Activated naive CD8-positive, alpha-beta T cell treated with anti-CD3 and anti-CD28 coated beads, Interleukin-2, amount 50 U/mL, for 24 hours (primary cell): ENCODE measurements at regions not wholly inside any gene's neighbourhood (a gene's known extent, or its start where the extent isn't known, plus 50 kb on each side); places are given as distances from the start of the nearest gene placed in this dataset.
"Not testable (repeated sequence)": the region's sequence is repeated elsewhere in the genome, so short reads cannot be mapped to it uniquely, and the experiment has no call there.

Experiments used
- ATAC-seq: fragments of 150-1000 bp; cut with Tn5 transposase; one replicate; pipeline ENCODE4 v1.10.0; 2021
- DNase-seq: peaks from one replicate; pipeline ENCODE4 v3.0.0; 2021
- H3K27ac Mint-ChIP-seq: one replicate; pipeline ENCODE4 v1.8.0; 2021; ENCODE audit warnings: mild to moderate bottlenecking, mixed read lengths
- H3K27me3 Mint-ChIP-seq: one replicate; pipeline ENCODE4 v1.8.0; 2021; ENCODE audit warnings: mixed read lengths
- H3K36me3 Mint-ChIP-seq: one replicate; pipeline ENCODE4 v1.8.0; 2021; ENCODE audit warnings: low read depth, mixed read lengths
- H3K4me1 Mint-ChIP-seq: one replicate; pipeline ENCODE4 v1.8.0; 2021; ENCODE audit warnings: mixed read lengths
- H3K4me3 Mint-ChIP-seq: one replicate; pipeline ENCODE4 v1.8.0; 2021; ENCODE audit warnings: mild to moderate bottlenecking, moderate library complexity, mixed read lengths
- H3K9me3 Mint-ChIP-seq: one replicate; pipeline ENCODE4 v1.8.0; 2021; ENCODE audit warnings: mixed read lengths

DNA sequence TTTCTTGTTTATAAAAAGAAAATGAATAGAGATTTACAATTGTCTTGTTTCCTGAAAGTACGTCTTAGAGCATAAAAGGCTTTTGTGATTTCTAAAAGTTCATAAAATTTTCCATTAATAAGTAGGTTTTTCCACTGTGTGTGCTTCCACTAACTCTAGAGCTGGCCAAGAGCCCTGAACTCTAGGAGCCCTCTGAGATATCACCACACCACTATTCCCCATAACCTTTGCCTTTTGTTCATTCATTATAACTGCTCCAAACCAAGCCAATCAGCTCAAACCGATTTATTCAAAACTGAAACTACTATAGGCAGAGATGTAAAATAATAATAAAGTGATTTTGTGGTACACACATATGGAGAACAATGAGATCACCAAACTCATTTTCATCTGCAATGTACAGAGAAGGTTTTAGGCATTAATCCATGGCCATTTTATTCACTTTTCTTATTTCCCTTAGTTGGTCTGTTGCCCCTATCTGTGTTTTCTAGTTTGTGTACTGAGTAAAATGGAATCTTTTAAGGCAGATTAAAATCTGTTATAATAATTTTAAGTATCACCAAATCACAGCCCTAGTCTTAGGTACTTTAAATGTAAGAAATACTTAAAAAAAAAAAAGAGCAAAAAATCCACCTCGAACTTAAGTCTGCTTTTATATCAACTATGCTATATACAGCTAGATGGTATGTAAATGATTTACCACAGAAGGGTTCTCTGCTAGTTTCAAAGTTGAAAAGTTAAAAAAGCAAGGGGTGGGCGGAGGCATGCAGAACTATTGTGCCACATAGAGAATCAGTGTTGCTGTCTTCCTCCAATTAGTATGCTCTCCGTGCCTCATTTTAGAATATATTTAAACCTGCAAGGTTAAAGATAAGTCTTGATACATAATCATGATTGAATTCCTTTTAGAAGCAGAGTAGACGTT lies 311.3 kb downstream of the KLF12 start:
- no peaks in the 10 kb centered on the region for H3K27me3 Mint-ChIP-seq
- DNase-seq (no peak), ATAC-seq (peak; percentile 40)
- no peak overlapping the region for H3K4me3 Mint-ChIP-seq
- peaks cover 7% of the 10 kb centered on the region for H3K36me3 Mint-ChIP-seq
- H3K4me1 Mint-ChIP-seq = peaks cover 38% of the 10 kb centered on the region
- H3K9me3 Mint-ChIP-seq = no peaks in the 10 kb centered on the region
- peak overlapping the region; percentile 37 for H3K27ac Mint-ChIP-seq

DNA sequence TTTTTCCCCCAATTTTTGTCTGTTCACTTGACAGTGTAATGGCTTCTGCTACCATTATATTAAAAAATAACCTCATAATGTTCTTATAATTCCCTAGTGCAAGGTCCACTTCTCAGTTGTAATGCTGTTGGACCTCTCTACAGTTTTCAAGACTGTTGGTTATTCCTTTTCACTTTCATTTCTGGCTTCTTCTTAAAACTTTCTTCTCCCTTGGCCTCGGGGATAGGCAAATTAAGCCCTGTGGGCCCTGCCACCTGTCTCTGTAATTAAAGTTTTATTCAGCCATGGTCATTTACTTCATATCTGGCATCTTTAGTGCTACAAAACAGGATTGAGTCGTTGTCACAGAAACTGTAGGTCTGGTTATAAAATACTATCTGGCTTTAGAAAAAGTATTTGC lies 313.5 kb downstream of the KLF12 start:
- Mint-ChIP-seq H3K4me3 (no peak overlapping the region), H3K27ac (no peak overlapping the region), H3K36me3 (peaks cover 7% of the 10 kb centered on the region), H3K9me3 (no peaks in the 10 kb centered on the region), H3K27me3 (no peaks in the 10 kb centered on the region), H3K4me1 (peaks cover 30% of the 10 kb centered on the region)
- DNase-seq (no peak), ATAC-seq (no peak)

DNA sequence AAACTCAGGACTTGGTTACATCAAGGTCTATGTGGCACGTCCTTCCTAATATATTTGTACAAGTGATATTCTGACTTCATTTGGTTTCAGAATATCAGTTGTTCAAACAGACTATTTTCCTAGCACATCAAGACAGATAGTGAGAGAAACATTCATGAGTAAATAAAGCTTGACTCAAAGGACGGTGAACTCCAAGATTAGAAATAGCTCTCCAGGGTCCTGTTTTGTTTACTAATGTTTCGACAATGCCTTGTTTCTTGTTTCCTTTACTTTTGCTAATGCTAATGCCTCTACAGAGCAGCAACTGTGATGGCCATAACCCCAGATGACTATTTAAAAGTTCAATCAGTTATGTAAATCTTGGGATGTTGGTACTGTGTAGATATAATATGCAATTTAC lies 313.9 kb downstream of the KLF12 start:
- no peak overlapping the region for H3K27ac Mint-ChIP-seq
- DNase-seq (no peak), ATAC-seq (no peak)
- peaks cover 26% of the 10 kb centered on the region for H3K4me1 Mint-ChIP-seq
- H3K27me3 Mint-ChIP-seq = no peaks in the 10 kb centered on the region
- peaks cover 6% of the 10 kb centered on the region for H3K36me3 Mint-ChIP-seq
- no peak overlapping the region for H3K4me3 Mint-ChIP-seq
- H3K9me3 Mint-ChIP-seq = no peaks in the 10 kb centered on the region

DNA sequence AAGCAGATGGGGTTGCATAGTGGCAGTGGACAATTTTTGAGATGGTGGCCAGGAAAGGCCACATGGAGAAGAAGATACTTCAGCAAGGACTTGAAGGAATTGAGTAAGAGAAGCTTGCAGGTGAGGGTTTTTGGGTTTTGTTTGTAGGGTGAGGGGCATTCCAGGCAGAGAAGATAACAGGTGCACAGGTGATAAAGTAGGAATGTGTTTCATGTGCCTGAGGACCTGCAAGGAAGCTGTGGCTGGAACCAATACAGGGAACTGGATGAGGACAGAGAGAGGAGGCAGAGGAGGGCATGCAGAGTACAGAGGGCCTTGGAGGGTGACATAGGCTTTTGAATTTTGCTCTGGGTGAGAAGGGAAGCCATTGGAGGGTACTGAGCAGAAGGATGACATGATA lies 314.5 kb downstream of the KLF12 start:
- Mint-ChIP-seq H3K36me3 (peaks cover 2% of the 10 kb centered on the region), H3K27me3 (no peaks in the 10 kb centered on the region), H3K4me1 (peaks cover 22% of the 10 kb centered on the region), H3K4me3 (no peak overlapping the region), H3K27ac (no peak overlapping the region), H3K9me3 (no peaks in the 10 kb centered on the region)
- DNase-seq = no peak
- ATAC-seq = no peak

DNA sequence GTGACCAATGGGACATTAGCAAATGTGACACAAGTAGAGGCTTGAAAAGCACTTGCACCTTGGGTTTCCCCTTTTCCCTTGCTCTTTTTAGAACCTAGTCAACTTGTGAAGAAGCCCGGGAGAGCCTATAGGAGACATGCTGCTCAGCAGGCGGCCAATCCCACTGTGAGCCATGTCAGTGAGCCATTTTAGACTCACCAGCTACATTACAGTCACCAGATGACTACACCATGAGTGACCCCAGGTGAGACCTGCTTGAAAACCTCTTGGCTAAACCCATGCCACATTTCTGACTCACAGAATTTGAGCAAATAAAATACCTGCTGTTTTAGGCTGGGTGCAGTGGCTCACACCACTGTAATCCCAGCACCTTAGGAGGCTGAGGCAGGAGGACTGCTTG lies 317.5 kb downstream of the KLF12 start:
- peak; percentile 61 for ATAC-seq

DNA sequence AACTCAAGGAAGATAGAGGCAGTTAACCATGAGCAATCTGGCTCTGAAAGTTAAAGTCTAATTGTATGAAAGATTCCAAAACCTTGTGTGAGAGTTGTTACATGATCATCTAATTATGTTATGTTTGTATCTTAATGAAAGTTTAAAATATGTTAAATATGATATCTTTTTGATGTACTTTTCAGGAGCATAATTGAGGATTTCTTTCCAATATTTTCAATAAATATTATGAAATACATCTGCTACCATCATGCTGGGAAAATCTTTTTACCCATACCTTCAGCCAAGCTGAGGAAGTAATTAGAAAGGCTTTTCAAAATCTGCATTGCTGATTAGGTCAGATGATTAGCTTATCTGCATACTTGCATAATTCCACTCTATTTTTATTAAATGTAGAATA lies 318.4 kb downstream of the KLF12 start:
- Mint-ChIP-seq H3K4me1 (no peaks in the 10 kb centered on the region), H3K4me3 (no peak overlapping the region), H3K36me3 (peaks cover 9% of the 10 kb centered on the region), H3K27me3 (no peaks in the 10 kb centered on the region), H3K27ac (no peak overlapping the region), H3K9me3 (no peaks in the 10 kb centered on the region)
- DNase-seq = no peak
- no peak for ATAC-seq

More for the DNA sequence above, 317.5 kb downstream of the KLF12 start:
- H3K27ac Mint-ChIP-seq = no peak overlapping the region
- H3K36me3 Mint-ChIP-seq = peaks cover 9% of the 10 kb centered on the region
- H3K27me3 Mint-ChIP-seq = no peaks in the 10 kb centered on the region
- no peak overlapping the region for H3K4me3 Mint-ChIP-seq
- H3K9me3 Mint-ChIP-seq = no peaks in the 10 kb centered on the region
- no peak for DNase-seq
- H3K4me1 Mint-ChIP-seq = peaks cover 6% of the 10 kb centered on the region

DNA sequence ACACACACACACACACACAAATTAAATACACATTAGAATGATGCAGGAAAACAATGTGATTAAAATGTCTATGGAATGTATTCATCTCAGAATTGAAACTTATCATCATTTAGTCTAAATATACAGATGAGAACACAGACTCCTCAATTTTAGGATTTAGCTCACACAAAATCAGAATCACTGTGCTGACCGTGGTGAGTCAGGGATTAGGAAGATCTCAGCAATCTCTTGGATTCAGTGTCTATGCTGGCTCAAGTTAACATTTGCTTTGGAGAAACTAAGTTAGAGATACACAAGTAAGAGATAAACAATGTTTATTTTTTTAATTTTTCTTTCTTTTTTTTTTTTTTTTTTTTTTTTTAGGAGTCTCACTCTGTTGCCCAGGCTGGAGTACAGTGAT lies 323.6 kb downstream of the KLF12 start:
- no peak overlapping the region for H3K27ac Mint-ChIP-seq
- H3K4me1 Mint-ChIP-seq = peaks cover 4% of the 10 kb centered on the region
- ATAC-seq (no peak), DNase-seq (no peak)
- peaks cover 17% of the 10 kb centered on the region for H3K36me3 Mint-ChIP-seq
- no peaks in the 10 kb centered on the region for H3K9me3 Mint-ChIP-seq
- no peak overlapping the region for H3K4me3 Mint-ChIP-seq
- no peaks in the 10 kb centered on the region for H3K27me3 Mint-ChIP-seq

DNA sequence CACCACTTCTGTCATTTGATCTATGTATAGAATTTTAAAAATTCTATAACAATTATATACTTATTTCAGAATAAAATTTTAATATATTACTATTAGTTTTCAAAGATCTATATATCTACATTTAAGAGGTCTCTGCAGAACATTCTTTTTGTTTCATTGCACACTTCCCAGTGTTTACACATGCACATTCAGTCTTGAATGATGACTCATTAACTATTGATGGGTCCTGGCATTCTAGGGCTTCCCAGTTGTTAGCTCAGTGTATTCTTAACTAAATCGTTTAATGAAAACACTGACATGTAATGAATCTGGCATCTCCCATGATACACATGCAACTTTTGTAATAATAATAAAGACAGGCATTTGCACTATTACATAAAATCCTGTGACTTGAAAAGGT lies 324.6 kb downstream of the KLF12 start:
- Mint-ChIP-seq H3K9me3 (no peaks in the 10 kb centered on the region), H3K4me3 (no peak overlapping the region), H3K27ac (no peak overlapping the region), H3K27me3 (no peaks in the 10 kb centered on the region), H3K4me1 (peaks cover 7% of the 10 kb centered on the region), H3K36me3 (peaks cover 17% of the 10 kb centered on the region)
- no peak for DNase-seq
- no peak for ATAC-seq

DNA sequence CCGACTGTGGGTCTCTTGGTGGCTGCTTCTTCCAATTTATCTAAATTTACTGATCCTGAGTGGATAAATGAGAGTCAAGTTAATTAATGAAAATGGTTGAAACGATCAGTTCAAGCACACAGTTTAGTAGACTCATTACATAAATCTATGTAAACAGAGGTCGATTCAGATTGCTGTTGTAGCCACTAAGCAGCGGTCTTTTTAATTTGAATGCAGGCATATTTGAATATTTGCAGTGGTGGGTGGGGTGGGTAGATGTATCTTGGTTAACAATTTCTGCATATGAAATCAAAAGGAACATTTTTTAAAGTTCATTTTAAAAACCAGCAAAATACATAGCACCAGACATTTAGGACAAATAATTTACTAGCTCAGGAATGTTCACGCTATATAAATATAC lies 325.9 kb downstream of the KLF12 start:
- Mint-ChIP-seq H3K9me3 (peaks cover 4% of the 10 kb centered on the region), H3K4me3 (no peak overlapping the region), H3K27ac (no peak overlapping the region), H3K4me1 (peaks cover 10% of the 10 kb centered on the region), H3K27me3 (no peaks in the 10 kb centered on the region), H3K36me3 (peaks cover 18% of the 10 kb centered on the region)
- no peak for DNase-seq
- ATAC-seq = no peak

DNA sequence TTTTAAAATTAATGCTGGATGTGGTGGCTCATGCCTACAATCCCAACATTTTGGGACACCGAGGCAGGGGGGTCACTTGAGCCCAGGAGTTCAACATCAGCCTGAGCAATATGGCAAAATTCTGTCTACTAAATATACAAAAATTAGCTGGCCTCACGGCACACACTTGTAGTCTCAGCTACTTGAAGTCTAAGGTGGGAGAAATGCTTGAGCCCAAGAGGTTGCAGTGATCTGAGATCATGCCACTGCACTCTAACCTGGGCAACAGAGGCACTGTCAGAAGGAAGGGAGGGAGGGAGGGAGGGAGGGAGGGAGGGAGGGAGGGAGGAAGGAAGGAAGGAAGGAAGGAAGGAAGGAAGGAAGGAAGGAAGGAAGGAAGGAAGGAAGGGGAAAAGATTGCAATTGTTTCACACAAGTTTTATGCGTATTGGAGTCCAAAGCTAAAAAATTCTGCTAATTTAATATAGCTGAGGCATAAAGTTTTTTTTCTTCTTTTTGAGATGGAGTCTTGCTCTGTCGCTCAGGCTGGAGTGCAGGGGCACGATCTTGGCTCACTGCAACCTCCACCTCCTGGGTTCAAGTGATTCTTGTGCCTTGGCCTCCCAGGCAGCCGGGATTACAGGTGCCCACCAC lies 328.8 kb downstream of the KLF12 start:
- not testable (repeated sequence) for H3K27ac Mint-ChIP-seq, DNase-seq, H3K27me3 Mint-ChIP-seq, H3K9me3 Mint-ChIP-seq, H3K4me3 Mint-ChIP-seq, ATAC-seq
- Mint-ChIP-seq H3K36me3 (peaks cover 14% of the 10 kb centered on the region), H3K4me1 (peaks cover 10% of the 10 kb centered on the region)

DNA sequence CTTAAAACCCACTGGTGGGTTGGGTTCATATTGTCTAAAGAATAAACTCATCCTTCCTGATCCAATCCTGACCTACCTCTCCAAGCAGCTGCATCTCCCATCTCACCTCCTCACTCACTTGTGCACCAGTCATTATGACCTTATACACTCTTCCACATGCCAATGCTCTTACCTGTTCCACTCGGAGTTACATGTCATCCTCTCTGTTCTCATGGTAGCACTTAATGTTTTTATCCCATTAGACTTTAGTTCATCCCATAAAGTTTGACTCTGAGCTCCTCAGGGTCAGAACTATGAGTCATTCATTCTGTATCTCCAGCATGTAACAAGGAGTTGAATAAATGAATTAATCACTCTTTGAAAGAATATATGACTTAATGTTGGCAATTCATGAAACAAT lies 330.2 kb downstream of the KLF12 start:
- peaks cover 11% of the 10 kb centered on the region for H3K36me3 Mint-ChIP-seq
- no peak for ATAC-seq
- H3K9me3 Mint-ChIP-seq = peaks cover 6% of the 10 kb centered on the region
- DNase-seq = no peak
- no peak overlapping the region for H3K27ac Mint-ChIP-seq
- no peak overlapping the region for H3K4me3 Mint-ChIP-seq
- H3K4me1 Mint-ChIP-seq = peaks cover 10% of the 10 kb centered on the region
- no peaks in the 10 kb centered on the region for H3K27me3 Mint-ChIP-seq

DNA sequence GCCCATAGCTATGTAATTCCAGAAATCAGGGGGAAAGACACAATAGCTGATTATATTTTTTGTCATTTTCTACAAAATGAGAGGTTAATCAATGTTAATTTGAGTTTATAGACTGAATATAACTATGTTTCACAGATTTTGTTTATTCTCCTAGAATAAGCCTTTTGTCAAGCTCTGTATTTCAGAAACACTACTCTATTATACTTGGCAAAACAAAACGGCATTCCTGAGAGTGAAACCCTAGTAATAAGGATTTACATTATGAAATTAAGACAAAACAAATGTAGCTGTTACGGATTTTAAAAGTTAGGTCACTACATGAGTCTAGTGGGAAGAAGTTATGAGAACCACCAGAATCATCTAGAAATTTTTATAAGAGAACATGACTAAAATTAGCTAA lies 334.2 kb downstream of the KLF12 start:
- no peak overlapping the region for H3K27ac Mint-ChIP-seq
- peaks cover 8% of the 10 kb centered on the region for H3K4me1 Mint-ChIP-seq
- DNase-seq (no peak), ATAC-seq (no peak)
- peaks cover 8% of the 10 kb centered on the region for H3K9me3 Mint-ChIP-seq
- peaks cover 27% of the 10 kb centered on the region for H3K36me3 Mint-ChIP-seq
- no peaks in the 10 kb centered on the region for H3K27me3 Mint-ChIP-seq
- H3K4me3 Mint-ChIP-seq = no peak overlapping the region

DNA sequence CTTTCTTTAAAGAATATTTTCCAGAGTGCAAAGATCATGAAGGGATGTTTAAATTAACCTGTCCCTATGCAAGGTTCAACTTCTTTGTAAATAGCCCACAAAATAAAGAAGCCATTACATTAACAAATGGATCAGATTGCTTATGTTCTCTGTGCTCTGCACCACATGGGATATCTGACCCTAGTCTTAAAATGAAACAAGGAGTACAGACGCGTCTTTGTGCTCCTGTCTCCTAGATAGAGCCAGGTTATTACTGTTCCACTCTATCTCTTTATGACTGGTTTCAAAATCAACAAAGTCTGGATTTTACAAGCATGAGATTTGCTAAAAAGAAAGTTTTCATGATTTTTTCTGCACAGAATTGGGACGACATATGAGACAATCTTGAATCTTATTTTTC lies 339.4 kb downstream of the KLF12 start:
- ATAC-seq = no peak
- peaks cover 7% of the 10 kb centered on the region for H3K4me1 Mint-ChIP-seq

DNA sequence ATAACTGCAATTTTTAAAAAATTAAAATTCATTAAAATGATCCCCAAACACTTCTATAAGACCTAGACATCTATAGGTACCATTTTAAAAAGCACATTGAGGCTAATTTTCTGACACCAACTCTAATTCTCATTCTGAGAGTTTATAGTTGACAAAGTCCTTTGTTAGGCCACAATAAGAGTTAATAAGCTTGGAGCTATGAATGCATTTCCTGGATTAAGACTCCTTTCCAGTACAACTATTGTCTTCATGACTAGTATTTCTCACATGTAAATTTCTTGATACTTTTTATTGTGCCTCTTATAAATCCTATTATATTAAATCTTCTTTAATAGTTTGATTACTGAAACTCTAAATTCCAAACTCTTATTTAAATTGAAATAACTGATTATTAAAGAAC lies 340.8 kb downstream of the KLF12 start:
- Mint-ChIP-seq H3K27ac (no peak overlapping the region), H3K9me3 (no peaks in the 10 kb centered on the region), H3K36me3 (peaks cover 29% of the 10 kb centered on the region), H3K27me3 (no peaks in the 10 kb centered on the region), H3K4me3 (no peak overlapping the region), H3K4me1 (peaks cover 13% of the 10 kb centered on the region)
- DNase-seq = no peak
- no peak for ATAC-seq

More for the DNA sequence above, 339.4 kb downstream of the KLF12 start:
- Mint-ChIP-seq H3K27me3 (no peaks in the 10 kb centered on the region), H3K9me3 (peaks cover 5% of the 10 kb centered on the region), H3K4me3 (no peak overlapping the region), H3K27ac (no peak overlapping the region), H3K36me3 (peaks cover 35% of the 10 kb centered on the region)
- DNase-seq = no peak

DNA sequence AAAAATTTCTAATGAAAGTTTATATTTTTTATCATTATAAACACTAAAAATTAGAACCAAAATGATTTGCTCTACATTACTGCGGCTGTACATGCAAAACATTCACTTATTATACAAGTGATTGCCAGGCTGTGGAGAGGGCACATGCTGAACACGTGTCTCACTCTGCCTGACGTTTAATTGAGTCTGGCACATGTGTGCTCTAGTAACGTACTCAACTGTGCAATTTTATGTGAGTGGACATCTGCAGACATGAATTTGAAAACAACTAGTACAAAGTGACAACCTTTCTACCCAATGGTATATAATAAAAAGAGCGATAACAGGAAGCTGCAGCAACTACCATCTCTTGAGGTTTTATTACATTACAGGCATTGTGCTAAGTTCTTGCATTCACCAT lies 341.4 kb downstream of the KLF12 start:
- DNase-seq (no peak), ATAC-seq (no peak)
- peaks cover 23% of the 10 kb centered on the region for H3K36me3 Mint-ChIP-seq
- no peaks in the 10 kb centered on the region for H3K9me3 Mint-ChIP-seq
- no peaks in the 10 kb centered on the region for H3K27me3 Mint-ChIP-seq
- no peak overlapping the region for H3K27ac Mint-ChIP-seq
- H3K4me1 Mint-ChIP-seq = peaks cover 13% of the 10 kb centered on the region
- H3K4me3 Mint-ChIP-seq = no peak overlapping the region
